Stimulated activated effector memory CD8-positive, alpha-beta T cell treated with anti-CD3 and anti-CD28 coated beads, Interleukin-12 subunit alpha, Interleukin-12 subunit beta, amount 100 ng/mL, for 72 hours (primary cell): ENCODE measurements at regions not wholly inside any gene's neighbourhood (a gene's known extent, or its start where the extent isn't known, plus 50 kb on each side); places are given as distances from the start of the nearest gene placed in this dataset.
"Not testable (repeated sequence)": the region's sequence is repeated elsewhere in the genome, so short reads cannot be mapped to it uniquely, and the experiment has no call there.

ENCODE experiments used
- ATAC-seq: fragments of 150-1000 bp; cut with Tn5 transposase; 2 replicates; pipeline ENCODE4 v1.10.0; 2021
- DNase-seq, 2 donors: peaks; one replicate each; pipeline ENCODE4 v3.0.0; 2021 to 2022; ENCODE audit warnings: low spot score in 2 of 2
- H3K27ac Mint-ChIP-seq: one replicate; pipeline ENCODE4 v1.8.0; 2022; ENCODE audit warnings: mild to moderate bottlenecking, mixed read lengths
- H3K36me3 Mint-ChIP-seq: one replicate; pipeline ENCODE4 v1.8.0; 2022; ENCODE audit warnings: mild to moderate bottlenecking, mixed read lengths
- H3K4me1 Mint-ChIP-seq: one replicate; pipeline ENCODE4 v1.8.0; 2022; ENCODE audit warnings: mixed read lengths
- H3K4me3 Mint-ChIP-seq: one replicate; pipeline ENCODE4 v1.8.0; 2022; ENCODE audit warnings: mild to moderate bottlenecking, mixed read lengths
- H3K9me3 Mint-ChIP-seq: one replicate; pipeline ENCODE4 v1.8.0; 2022; ENCODE audit warnings: mixed read lengths

- H3K4me1 Mint-ChIP-seq, H3K9me3 Mint-ChIP-seq, H3K36me3 Mint-ChIP-seq, H3K27ac Mint-ChIP-seq, DNase-seq, ATAC-seq, H3K4me3 Mint-ChIP-seq: not testable (repeated sequence)
These were observed 49.9 kb upstream of the ELFN1 start for GRCh38 chr7:1620176-1620575.

- Mint-ChIP-seq H3K4me1 (no peaks in the 10 kb centered on the region), H3K36me3 (no peaks in the 10 kb centered on the region), H3K9me3 (no peaks in the 10 kb centered on the region), H3K4me3 (no peak overlapping the region), H3K27ac (no peak overlapping the region)
- peak; percentile 55 for ATAC-seq
- DNase-seq, result no peak
These were observed 49.6 kb upstream of the PSMG3 start for GRCh38 chr7:1619152-1620079.
